SU-DHL-6 (cell line): ENCODE measurements at regions not wholly inside any gene's neighbourhood (a gene's known extent, or its start where the extent isn't known, plus 50 kb on each side); places are given as distances from the start of the nearest gene placed in this dataset.

Experiments
- H2AFZ ChIP-seq: fragments of 200-600 bp; sonication (generic); 2 replicates; pipeline ENCODE4 v1.6.1; 2014; ENCODE audit warnings: low read depth, mild to moderate bottlenecking, moderate library complexity, mixed read lengths, antibody characterized with exemption, low read length; ENCODE audit not compliant: severe bottlenecking
- H3F3A ChIP-seq: fragments of 200-600 bp; shearing (Covaris generic); 2 replicates; pipeline ENCODE4 v1.6.0; 2016; ENCODE audit warnings: antibody characterized with exemption, mild to moderate bottlenecking; ENCODE audit not compliant: insufficient read depth
- H3K27ac ChIP-seq: fragments of 200-600 bp; sonication (generic); 2 replicates; pipeline ENCODE4 v1.5.1; 2016; ENCODE audit warnings: low read depth, mild to moderate bottlenecking, low read length, moderate library complexity, mixed read lengths
- H3K27me3 ChIP-seq: fragments of 200-600 bp; sonication (generic), shearing (Covaris generic); 2 replicates; pipeline ENCODE4 v1.6.0; 2014; ENCODE audit warnings: mild to moderate bottlenecking, low read length
- H3K36me3 ChIP-seq: fragments of 200-600 bp; sonication (generic); 2 replicates; pipeline ENCODE4 v1.6.1; 2014; ENCODE audit warnings: mild to moderate bottlenecking, low read length, mixed read lengths
- H3K4me2 ChIP-seq: fragments of 300-600, 200-600 bp; shearing (Covaris generic), sonication (generic); 2 replicates; pipeline ENCODE4 v1.6.0; 2014; ENCODE audit warnings: low read length, low read depth, mild to moderate bottlenecking; ENCODE audit not compliant: poor library complexity, severe bottlenecking
- H3K4me3 ChIP-seq: fragments of 200-600 bp; sonication (generic); 2 replicates; pipeline ENCODE4 v1.5.1; 2014; ENCODE audit warnings: antibody characterized with exemption, low read length, mild to moderate bottlenecking, mixed read lengths; ENCODE audit not compliant: insufficient read depth, poor library complexity, severe bottlenecking
- H3K79me2 ChIP-seq: fragments of 200-600 bp; sonication (generic); 2 replicates; pipeline ENCODE4 v1.6.1; 2014; ENCODE audit warnings: mild to moderate bottlenecking, low read length, moderate library complexity; ENCODE audit not compliant: insufficient read depth
- H3K9ac ChIP-seq: fragments of 200-600 bp; sonication (generic); 2 replicates; pipeline ENCODE4 v1.7.0; 2014; ENCODE audit warnings: mild to moderate bottlenecking, low read length
- H3K9me2 ChIP-seq: fragments of 200-600 bp; sonication (generic); replicated peaks from 2 replicates; pipeline ENCODE4 v1.6.1; 2014; ENCODE audit warnings: low read length; ENCODE audit not compliant: insufficient read depth
- H3K9me3 ChIP-seq: fragments of 200-600 bp; sonication (generic); 2 replicates; pipeline ENCODE4 v1.6.1; 2014; ENCODE audit warnings: low read length, mixed read lengths; ENCODE audit not compliant: insufficient read depth
- H4K20me1 ChIP-seq: fragments of 200-600 bp; sonication (generic); 2 replicates; pipeline ENCODE4 v1.6.1; 2014; ENCODE audit warnings: low read depth, mild to moderate bottlenecking, antibody characterized with exemption, low read length, moderate library complexity, mixed read lengths
- CTCF ChIP-seq: fragments of 200-600 bp; sonication (generic); IDR thresholded peaks from one replicate; pipeline ENCODE4 v1.5.1; 2017; ENCODE audit warnings: antibody characterized with exemption, mild to moderate bottlenecking, low read length, moderate library complexity; ENCODE audit not compliant: insufficient read depth, poor library complexity, severe bottlenecking
- EZH2phosphoT487 ChIP-seq: fragments of 200-600 bp; sonication (generic), shearing (Covaris generic); conservative IDR thresholded peaks from 2 replicates; pipeline ENCODE4 v1.6.1; 2018; ENCODE audit warnings: mild to moderate bottlenecking, antibody characterized with exemption, low read length, moderate library complexity, mixed read lengths

- Histone ChIP-seq H2AFZ (no peak overlapping the region), H3K36me3 (no peaks in the 10 kb centered on the region), H3K27ac (no peak overlapping the region), H4K20me1 (no peaks in the 10 kb centered on the region), H3K9me3 (no peaks in the 10 kb centered on the region), H3K79me2 (no peaks in the 10 kb centered on the region), H3F3A (no peaks in the 10 kb centered on the region), H3K9ac (no peak overlapping the region), H3K27me3 (no peaks in the 10 kb centered on the region), H3K9me2 (no peaks in the 10 kb centered on the region), H3K4me3 (no peak overlapping the region), H3K4me2 (no peak overlapping the region)
- TF ChIP-seq EZH2phosphoT487 (no peak), CTCF (no peak)
Observed at GRCh38 chr17:33657181-33657580, 364.1 kb upstream of the ASIC2 start.

GRCh38 chr17:33661975-33662374, 368.9 kb upstream of the ASIC2 start:
- Histone ChIP-seq H3K9me2 (no peaks in the 10 kb centered on the region), H3K9ac (no peak overlapping the region), H3K4me3 (no peak overlapping the region), H3K9me3 (no peaks in the 10 kb centered on the region), H4K20me1 (no peaks in the 10 kb centered on the region), H3K79me2 (no peaks in the 10 kb centered on the region), H3K4me2 (no peak overlapping the region), H2AFZ (no peak overlapping the region), H3F3A (no peaks in the 10 kb centered on the region), H3K36me3 (no peaks in the 10 kb centered on the region), H3K27ac (no peak overlapping the region), H3K27me3 (no peaks in the 10 kb centered on the region)
- TF ChIP-seq CTCF (no peak), EZH2phosphoT487 (no peak)

- Histone ChIP-seq H3K27me3 (no peaks in the 10 kb centered on the region), H3K4me2 (no peak overlapping the region), H3K9ac (no peak overlapping the region), H3K79me2 (no peaks in the 10 kb centered on the region), H2AFZ (no peak overlapping the region), H3F3A (no peaks in the 10 kb centered on the region; the same call in 1 of the 2 replicates), H4K20me1 (no peaks in the 10 kb centered on the region), H3K9me2 (no peaks in the 10 kb centered on the region), H3K9me3 (no peaks in the 10 kb centered on the region), H3K36me3 (no peaks in the 10 kb centered on the region), H3K4me3 (no peak overlapping the region), H3K27ac (no peak overlapping the region)
- TF ChIP-seq EZH2phosphoT487 (no peak), CTCF (no peak)
Observed at GRCh38 chr17:33664116-33664840, 371.2 kb upstream of the ASIC2 start.
